SK-N-SH (cell line): ENCODE measurements at regions not wholly inside any gene's neighbourhood (a gene's known extent, or its start where the extent isn't known, plus 50 kb on each side); places are given as distances from the start of the nearest gene placed in this dataset.

Source experiments
- CTCF ChIA-PET: fragments of 300-600, 350-600 bp; formaldehyde crosslinking; extraction: SDS; loops from one replicate; lab custom pipeline; 2021; lab: Yijun Ruan, JAX
- POLR2A ChIA-PET: fragments of 350-600 bp; sonication (Branson Sonifier 250); formaldehyde crosslinking; extraction: SDS; loops from one replicate; lab custom pipeline; 2020; ENCODE audit warnings: antibody characterized with exemption, inconsistent platforms; lab: Yijun Ruan, JAX
- DNase-seq: peaks from one replicate; pipeline ENCODE4 v3.0.0; 2012
- H2AFZ ChIP-seq: fragments of 200-600 bp; sonication (generic); 2 replicates; pipeline ENCODE4 v1.8.1; 2016; ENCODE audit warnings: antibody characterized with exemption, mild to moderate bottlenecking, low read depth
- H3F3A ChIP-seq: fragments of 200-600 bp; sonication (generic); replicated peaks from 2 replicates; pipeline ENCODE3; 2016; ENCODE audit warnings: antibody characterized with exemption, mild to moderate bottlenecking; ENCODE audit not compliant: insufficient read depth
- H3K27ac ChIP-seq, 2 experiments: fragments of 200-500 bp in 1 of 2; fragments of 200-600 bp in 1 of 2; sonication (Bioruptor generic) in 1 of 2; sonication (generic), shearing (Covaris generic) in 1 of 2; 2 replicates each; pipeline versions ENCODE4 v1.5.1 to v1.6.1; 2014 to 2016; ENCODE audit warnings: low read depth in 2 of 2, inconsistent platforms in 1 of 2, low read length in 1 of 2, mild to moderate bottlenecking in 1 of 2, mixed read lengths in 1 of 2
- H3K27me3 ChIP-seq: fragments of 200-600 bp; sonication (generic), shearing (Covaris generic); 2 replicates; pipeline ENCODE4 v1.6.1; 2016; ENCODE audit warnings: mixed run types; ENCODE audit not compliant: insufficient read depth
- H3K36me3 ChIP-seq, 2 experiments: fragments of 200-500 bp in 1 of 2; fragments of 200-600 bp in 1 of 2; sonication (Bioruptor generic) in 1 of 2; sonication (generic) in 1 of 2; replicated peaks in 1 of 2; 2 replicates each; pipeline versions ENCODE3 to v1.5.1; 2014 to 2016; ENCODE audit warnings: low read length in 1 of 2, mild to moderate bottlenecking in 1 of 2; ENCODE audit not compliant: insufficient read depth in 2 of 2, control insufficient read depth in 1 of 2
- H3K4me1 ChIP-seq, 2 experiments: fragments of 200-500 bp in 1 of 2; fragments of 200-600 bp in 1 of 2; sonication (Bioruptor generic) in 1 of 2; sonication (generic), shearing (Covaris generic) in 1 of 2; 2 replicates each; pipeline versions ENCODE4 v1.5.1 to v1.6.1; 2014 to 2016; ENCODE audit warnings: low read depth in 1 of 2, low read length in 1 of 2, mixed run types in 1 of 2; ENCODE audit not compliant: insufficient read depth in 2 of 2, control insufficient read depth in 1 of 2
- H3K4me2 ChIP-seq: fragments of 200-600 bp; sonication (generic), shearing (Covaris generic); 2 replicates; pipeline ENCODE4 v1.6.1; 2017; ENCODE audit warnings: mixed run types
- H3K4me3 ChIP-seq, 2 experiments: fragments of 200-500 bp in 1 of 2; fragments of 200-600 bp in 1 of 2; sonication (Bioruptor generic) in 1 of 2; sonication (generic), shearing (Covaris generic) in 1 of 2; 2 replicates each; pipeline versions ENCODE4 v1.5.1 to v1.8.1; 2014 to 2016; ENCODE audit warnings: low read depth in 2 of 2, inconsistent platforms in 1 of 2, low read length in 1 of 2, mild to moderate bottlenecking in 1 of 2, mixed read lengths in 1 of 2, moderate library complexity in 1 of 2
- H3K79me2 ChIP-seq: fragments of 200-600 bp; sonication (generic); 2 replicates; pipeline ENCODE4 v1.8.1; 2017; ENCODE audit warnings: mild to moderate bottlenecking; ENCODE audit not compliant: insufficient read depth
- H3K9ac ChIP-seq: fragments of 200-600 bp; sonication (generic); 2 replicates; pipeline ENCODE4 v1.6.1; 2017; ENCODE audit warnings: mixed run types
- H3K9me2 ChIP-seq: fragments of 200-600 bp; sonication (generic); 2 replicates; pipeline ENCODE4 v1.6.1; 2017; ENCODE audit warnings: mixed run types
- H3K9me3 ChIP-seq: fragments of 200-600 bp; sonication (generic); 2 replicates; pipeline ENCODE4 v1.6.1; 2017; ENCODE audit warnings: mixed run types, mild to moderate bottlenecking, moderate library complexity
- H4K20me1 ChIP-seq: fragments of 200-600 bp; sonication (generic); 2 replicates; pipeline ENCODE4 v1.6.1; 2017; ENCODE audit warnings: mild to moderate bottlenecking, mixed run types; ENCODE audit not compliant: insufficient read depth
- ELF1 ChIP-seq: IDR thresholded peaks from 2 replicates; pipeline ENCODE4 v1.4.0; 2012
- EP300 ChIP-seq, 2 experiments: IDR thresholded peaks; 2 replicates each; pipeline versions ENCODE4 v1.4.0 to v1.6.1; 2012; ENCODE audit warnings: borderline replicate concordance in 1 of 2, low read depth in 1 of 2, low read length in 1 of 2
- FOSL2 ChIP-seq: IDR thresholded peaks from 2 replicates; pipeline ENCODE4 v1.4.0; 2012; ENCODE audit warnings: low read depth, mild to moderate bottlenecking, moderate library complexity, borderline replicate concordance
- FOXJ3 ChIP-seq: sonication (generic); formaldehyde crosslinking; IDR thresholded peaks from 2 replicates; pipeline ENCODE4 v1.5.1; 2020; ENCODE audit warnings: mild to moderate bottlenecking, missing genetic modification reagents
- GABPA ChIP-seq: IDR thresholded peaks from 2 replicates; pipeline ENCODE4 v1.4.0; 2012; ENCODE audit warnings: low read depth, mild to moderate bottlenecking
- GATA2 ChIP-seq: sonication (generic); formaldehyde crosslinking; IDR thresholded peaks from 2 replicates; pipeline ENCODE4 v1.5.0; 2020; ENCODE audit warnings: mild to moderate bottlenecking, missing genetic modification reagents
- JUND ChIP-seq: IDR thresholded peaks from 2 replicates; pipeline ENCODE4 v1.4.0; 2012
- MAX ChIP-seq: IDR thresholded peaks from 2 replicates; pipeline ENCODE4 v1.4.0; 2012; ENCODE audit warnings: low read depth
- MXI1 ChIP-seq: IDR thresholded peaks from 2 replicates; pipeline ENCODE4 v1.6.1; 2012; ENCODE audit warnings: mild to moderate bottlenecking, low read depth, low read length, improper control_type of control experiment
- NFIC ChIP-seq: IDR thresholded peaks from 2 replicates; pipeline ENCODE4 v1.4.0; 2012; ENCODE audit warnings: borderline replicate concordance
- POLR2AphosphoS5 ChIP-seq: IDR thresholded peaks from 2 replicates; pipeline ENCODE4 v1.6.1; 2012; ENCODE audit warnings: low read depth, low read length
- RCOR1 ChIP-seq: fragments of 150-350 bp; IDR thresholded peaks from 2 replicates; pipeline ENCODE4 v1.6.1; 2017; ENCODE audit warnings: antibody characterized with exemption, low read length
- SMC3 ChIP-seq: IDR thresholded peaks from 2 replicates; pipeline ENCODE4 v1.6.1; 2012; ENCODE audit warnings: low read depth, low read length, improper control_type of control experiment
- TAF1 ChIP-seq: IDR thresholded peaks from 2 replicates; pipeline ENCODE4 v1.6.1; 2012; ENCODE audit warnings: low read depth, mild to moderate bottlenecking, low read length, moderate library complexity, borderline replicate concordance
- TCF12 ChIP-seq: IDR thresholded peaks from 2 replicates; pipeline ENCODE4 v1.4.0; 2012
- USF1 ChIP-seq: IDR thresholded peaks from 2 replicates; pipeline ENCODE4 v1.4.0; 2012; ENCODE audit warnings: low read depth, borderline replicate concordance
- ZBTB33 ChIP-seq: IDR thresholded peaks from 2 replicates; pipeline ENCODE4 v1.4.0; 2012; ENCODE audit warnings: low read depth, borderline replicate concordance
- WGBS: methylation state at CpG from one replicate; pipeline ENCODE4 v1.1.6; 2017; ENCODE audit warnings: low lambda C conversion rate; 5-methylcytosine and 5-hydroxymethylcytosine counted together
- TF ChIP-seq, protein P1 (sequence below): fragments of 200-600 bp; sonication (generic); IDR thresholded peaks from 2 replicates; pipeline ENCODE4 v1.6.1; 2017; ENCODE audit warnings: antibody characterized with exemption, mild to moderate bottlenecking, moderate library complexity
- TF ChIP-seq, protein P2 (sequence below): fragments of 150-350 bp; IDR thresholded peaks from 2 replicates; pipeline ENCODE4 v1.6.1; 2017; ENCODE audit warnings: antibody characterized with exemption, low read length, low read depth, borderline replicate concordance

- no peak overlapping the region for H2AFZ ChIP-seq
- peaks cover 0 to 32% of the 10 kb centered on the region in 2 experiments; a peak in 2 of 4 replicates for H3K4me1 ChIP-seq
- no peaks in the 10 kb centered on the region for H3F3A ChIP-seq
- H4K20me1 ChIP-seq: no peaks in the 10 kb centered on the region
- H3K27me3 ChIP-seq: no peaks in the 10 kb centered on the region
- no peaks in the 10 kb centered on the region for H3K36me3 ChIP-seq
- no peak for DNase-seq
- H3K9me3 ChIP-seq: no peaks in the 10 kb centered on the region
- H3K9ac ChIP-seq: no peak overlapping the region
- POLR2A ChIA-PET: interaction anchor here (0.6 kb wide), 1 partner anchor 285 kb away, joined by 3 read pairs; no protein-coding TSS in a partner anchor
- CTCF ChIA-PET: interaction anchor here (1.0 to 1.8 kb wide), 3 partner anchors 16 to 37 kb away, joined by 3 to 5 read pairs (median 3); no protein-coding TSS in a partner anchor
- no peak overlapping the region for H3K4me2 ChIP-seq
- no peak overlapping the region for H3K27ac ChIP-seq
- WGBS: 85% methylated on average over 16 of the region's 16 CpGs
- H3K4me3 ChIP-seq: no peak overlapping the region
- H3K79me2 ChIP-seq: no peaks in the 10 kb centered on the region
- H3K9me2 ChIP-seq: no peaks in the 10 kb centered on the region
- TF ChIP-seq MXI1 (no peak), GABPA (no peak), RCOR1 (no peak), SMC3 (no peak), EP300 (IDR thresholded peaks at IDR 0.05; ENCODE audit: borderline replicate concordance in 1 of 2, low read depth in 1 of 2, low read length in 1 of 2) (no peak), POLR2AphosphoS5 (no peak), USF1 (no peak), GATA2 (no peak), TAF1 (no peak), MAX (no peak), ZBTB33 (no peak), FOSL2 (no peak), JUND (no peak), FOXJ3 (CRISPR knock-in tag) (no peak), NFIC (no peak), TCF12 (no peak), ELF1 (no peak)
- TF ChIP-seq, protein P1, sequence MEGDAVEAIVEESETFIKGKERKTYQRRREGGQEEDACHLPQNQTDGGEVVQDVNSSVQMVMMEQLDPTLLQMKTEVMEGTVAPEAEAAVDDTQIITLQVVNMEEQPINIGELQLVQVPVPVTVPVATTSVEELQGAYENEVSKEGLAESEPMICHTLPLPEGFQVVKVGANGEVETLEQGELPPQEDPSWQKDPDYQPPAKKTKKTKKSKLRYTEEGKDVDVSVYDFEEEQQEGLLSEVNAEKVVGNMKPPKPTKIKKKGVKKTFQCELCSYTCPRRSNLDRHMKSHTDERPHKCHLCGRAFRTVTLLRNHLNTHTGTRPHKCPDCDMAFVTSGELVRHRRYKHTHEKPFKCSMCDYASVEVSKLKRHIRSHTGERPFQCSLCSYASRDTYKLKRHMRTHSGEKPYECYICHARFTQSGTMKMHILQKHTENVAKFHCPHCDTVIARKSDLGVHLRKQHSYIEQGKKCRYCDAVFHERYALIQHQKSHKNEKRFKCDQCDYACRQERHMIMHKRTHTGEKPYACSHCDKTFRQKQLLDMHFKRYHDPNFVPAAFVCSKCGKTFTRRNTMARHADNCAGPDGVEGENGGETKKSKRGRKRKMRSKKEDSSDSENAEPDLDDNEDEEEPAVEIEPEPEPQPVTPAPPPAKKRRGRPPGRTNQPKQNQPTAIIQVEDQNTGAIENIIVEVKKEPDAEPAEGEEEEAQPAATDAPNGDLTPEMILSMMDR: no peak
- TF ChIP-seq, protein P2, sequence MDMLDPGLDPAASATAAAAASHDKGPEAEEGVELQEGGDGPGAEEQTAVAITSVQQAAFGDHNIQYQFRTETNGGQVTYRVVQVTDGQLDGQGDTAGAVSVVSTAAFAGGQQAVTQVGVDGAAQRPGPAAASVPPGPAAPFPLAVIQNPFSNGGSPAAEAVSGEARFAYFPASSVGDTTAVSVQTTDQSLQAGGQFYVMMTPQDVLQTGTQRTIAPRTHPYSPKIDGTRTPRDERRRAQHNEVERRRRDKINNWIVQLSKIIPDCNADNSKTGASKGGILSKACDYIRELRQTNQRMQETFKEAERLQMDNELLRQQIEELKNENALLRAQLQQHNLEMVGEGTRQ: no peak
These were observed 247.8 kb upstream of the SIX2 start for GRCh38 chr2:45256867-45257641.
